GM21825 (cell line): ENCODE measurements at regions not wholly inside any gene's neighbourhood (a gene's known extent, or its start where the extent isn't known, plus 50 kb on each side); places are given as distances from the start of the nearest gene placed in this dataset.

ENCODE experiments used
- ATAC-seq: cut with Tn5 transposase; IDR thresholded peaks from one replicate; pipeline ENCODE4 v1.9.1; 2021; ENCODE audit warnings: mild to moderate bottlenecking, moderate library complexity; ENCODE audit not compliant: unreplicated experiment

GRCh38 chr6:74785236-74785635 lies 420.6 kb downstream of the COL12A1 start:
- no peak for ATAC-seq

DNA sequence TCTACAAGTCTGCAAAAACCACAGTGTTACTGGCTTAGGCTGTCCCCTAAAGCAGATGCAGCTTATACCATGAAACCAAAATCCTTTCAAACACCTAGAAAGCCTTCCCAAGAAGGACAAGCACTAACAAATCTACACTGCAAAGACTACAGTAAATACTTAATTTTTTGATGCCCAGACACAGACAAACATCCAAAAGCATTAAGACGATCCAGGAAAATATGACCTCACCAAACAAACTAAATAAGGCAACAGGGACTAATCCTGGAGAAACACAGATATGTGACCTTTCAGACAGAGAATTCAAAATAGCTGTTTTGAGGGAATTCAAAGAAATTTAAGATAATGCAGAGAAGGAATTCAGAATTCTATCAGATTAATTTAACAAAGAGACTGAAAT lies 423.5 kb downstream of the COL12A1 start:
- ATAC-seq: no peak

DNA sequence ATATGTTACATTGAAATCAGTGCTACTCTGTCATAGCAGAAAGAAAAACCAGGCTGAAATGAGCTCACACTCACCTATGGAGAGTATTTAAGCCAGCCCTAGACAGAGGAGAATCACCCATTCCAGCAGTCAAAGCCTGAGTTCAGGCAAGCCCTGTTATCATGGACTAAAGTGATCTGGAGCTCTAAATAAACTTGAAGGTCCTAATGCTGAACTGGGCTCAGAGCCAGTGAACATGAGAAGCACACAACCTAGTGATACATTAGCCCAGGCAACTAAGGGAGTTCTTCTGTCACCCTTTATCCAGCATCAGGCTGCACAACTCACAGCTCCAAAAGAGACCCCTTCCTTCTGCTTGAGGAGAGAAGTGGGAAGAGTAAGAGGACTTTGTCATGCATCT lies 425.0 kb downstream of the COL12A1 start:
- ATAC-seq: no peak

DNA sequence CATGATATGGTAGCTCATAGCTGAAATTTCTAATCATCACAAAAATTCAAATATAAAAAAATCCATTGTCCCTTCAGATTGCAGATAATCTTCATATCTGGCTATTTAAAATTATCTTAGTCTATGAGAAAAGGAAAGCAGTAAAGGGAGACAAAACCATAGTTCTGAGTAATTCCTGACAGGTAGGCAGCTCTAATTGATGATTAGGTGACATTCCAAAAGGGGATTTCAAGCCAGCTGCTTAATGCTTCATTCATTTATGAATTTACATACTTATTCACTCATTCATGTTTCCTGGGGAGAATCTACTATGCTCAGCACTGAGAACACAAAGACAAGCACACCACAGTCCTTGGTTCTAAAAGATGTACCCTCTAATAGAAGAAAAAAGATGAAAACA lies 437.1 kb downstream of the COL12A1 start:
- no peak for ATAC-seq

DNA sequence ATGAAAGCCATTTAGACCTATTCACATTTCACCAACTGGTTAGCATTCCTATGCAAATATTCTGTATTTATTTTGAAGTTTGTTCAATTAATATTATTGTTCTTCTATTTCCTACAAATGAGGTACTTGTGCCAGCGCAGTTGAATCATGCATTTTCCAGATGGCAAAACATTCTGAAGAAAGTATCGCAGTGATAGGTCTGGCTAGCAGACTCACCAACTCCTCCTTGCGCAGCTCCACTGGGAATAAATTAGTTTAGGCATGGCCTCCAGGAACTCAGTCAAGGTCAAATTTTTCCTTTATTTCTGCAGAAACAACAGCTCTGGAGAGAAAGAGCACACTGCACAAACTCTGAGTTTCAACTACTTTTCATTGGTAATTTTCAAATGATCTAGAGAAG lies 437.7 kb downstream of the COL12A1 start:
- ATAC-seq: no peak

DNA sequence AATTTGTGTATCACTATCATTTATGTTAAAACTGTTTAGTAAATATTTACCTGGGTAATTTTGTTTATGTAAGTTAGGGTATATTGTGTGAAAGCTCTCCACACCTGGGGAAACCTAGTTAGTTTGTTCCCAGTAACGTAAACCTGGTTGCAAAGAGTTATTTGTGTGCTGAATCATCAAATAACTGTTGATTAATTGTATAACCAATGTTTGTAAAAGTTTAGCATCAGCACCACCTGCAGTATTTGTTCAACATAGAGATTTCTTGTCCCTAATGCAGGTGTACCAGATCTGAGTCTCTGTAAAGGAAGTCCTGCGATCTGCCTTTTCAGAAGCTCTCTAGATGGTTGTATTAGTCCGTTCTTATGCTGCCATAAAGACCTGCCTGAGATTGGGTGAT lies 440.4 kb downstream of the COL12A1 start:
- ATAC-seq: no peak

DNA sequence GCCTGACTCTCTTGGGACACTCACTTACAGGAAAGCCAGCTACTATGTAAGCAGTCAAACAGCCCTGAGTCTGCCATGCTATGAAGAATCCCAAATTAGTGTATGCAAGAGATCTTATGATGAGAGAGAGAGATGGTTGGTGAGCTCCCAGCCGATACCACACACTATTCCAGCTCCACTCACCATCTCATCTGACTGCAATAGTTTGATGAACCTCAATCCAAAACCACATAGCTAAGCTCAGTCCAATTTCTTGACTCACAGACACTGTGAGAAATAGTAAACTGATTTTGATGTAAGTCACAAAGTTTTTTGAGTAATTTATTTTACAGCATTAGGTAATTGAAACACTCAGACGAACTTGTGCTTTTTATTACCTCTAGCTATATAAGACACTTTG lies 441.4 kb downstream of the COL12A1 start:
- ATAC-seq: no peak

GRCh38 chr6:74762841-74763240 lies 443.0 kb downstream of the COL12A1 start:
- ATAC-seq: no peak

GRCh38 chr6:74757813-74758212 lies 448.0 kb downstream of the COL12A1 start:
- ATAC-seq: no peak

GRCh38 chr6:74756923-74757322 lies 448.9 kb downstream of the COL12A1 start:
- no peak for ATAC-seq

DNA sequence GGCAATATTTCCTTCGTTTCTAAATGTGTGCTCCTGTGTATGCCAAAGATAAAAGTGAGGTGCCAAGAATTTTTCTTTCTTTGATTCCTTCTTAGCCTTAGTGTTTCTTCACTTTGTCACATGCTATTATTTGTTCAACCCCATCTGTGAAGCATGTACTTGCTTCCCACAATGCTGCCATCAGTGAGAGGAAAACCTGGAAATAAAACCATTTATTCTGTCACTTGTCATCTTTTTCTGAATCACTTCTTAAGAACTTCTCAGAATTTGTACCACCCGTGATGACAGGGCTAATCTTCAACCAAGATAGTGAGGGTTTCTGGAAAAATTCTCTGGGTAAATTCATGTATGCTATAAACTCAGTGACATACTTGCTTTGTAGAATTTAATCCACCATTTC lies 450.1 kb downstream of the COL12A1 start:
- no peak for ATAC-seq

DNA sequence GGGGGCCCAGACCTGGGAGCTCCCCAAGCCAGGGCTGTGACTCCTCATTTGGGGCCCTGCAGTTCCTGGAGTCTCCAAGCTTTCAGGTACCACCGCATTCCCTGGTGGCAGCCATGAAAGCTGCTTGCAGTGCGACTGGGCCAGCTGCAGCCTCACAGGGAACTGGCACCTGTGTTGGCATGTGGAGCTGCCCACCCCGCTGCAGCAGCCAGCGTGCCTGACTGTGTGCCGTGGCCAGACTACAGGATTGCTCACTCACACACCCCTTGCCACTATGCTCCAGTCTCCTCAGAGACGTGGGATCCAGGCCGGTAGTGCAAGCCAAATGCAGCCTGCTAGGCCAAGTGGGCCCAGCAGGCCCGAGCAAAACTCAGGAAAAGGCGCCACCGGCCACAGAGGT lies 450.7 kb downstream of the COL12A1 start:
- no peak for ATAC-seq

GRCh38 chr6:74753883-74754600 lies 451.8 kb downstream of the COL12A1 start:
- ATAC-seq: no peak

DNA sequence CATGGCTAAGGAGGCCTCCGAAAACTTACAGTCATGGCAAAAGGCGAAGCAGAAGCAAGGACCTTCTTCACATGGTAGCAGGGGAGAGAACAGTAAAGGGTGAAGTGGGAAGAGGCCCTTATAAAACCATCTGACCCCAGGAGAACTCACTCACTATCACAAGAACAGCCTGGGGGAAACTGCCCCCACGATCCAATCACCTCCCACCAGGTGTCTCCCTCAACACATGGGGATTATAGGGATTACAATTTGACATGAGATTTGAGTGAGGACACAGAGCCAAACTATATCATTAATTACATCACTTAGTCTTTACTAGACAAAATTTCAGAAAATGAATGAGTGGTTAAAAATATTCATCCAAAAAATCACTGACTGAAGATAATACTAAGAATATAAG lies 453.6 kb downstream of the COL12A1 start:
- no peak for ATAC-seq

GRCh38 chr6:74750826-74751225 lies 455.0 kb downstream of the COL12A1 start:
- no peak for ATAC-seq

DNA sequence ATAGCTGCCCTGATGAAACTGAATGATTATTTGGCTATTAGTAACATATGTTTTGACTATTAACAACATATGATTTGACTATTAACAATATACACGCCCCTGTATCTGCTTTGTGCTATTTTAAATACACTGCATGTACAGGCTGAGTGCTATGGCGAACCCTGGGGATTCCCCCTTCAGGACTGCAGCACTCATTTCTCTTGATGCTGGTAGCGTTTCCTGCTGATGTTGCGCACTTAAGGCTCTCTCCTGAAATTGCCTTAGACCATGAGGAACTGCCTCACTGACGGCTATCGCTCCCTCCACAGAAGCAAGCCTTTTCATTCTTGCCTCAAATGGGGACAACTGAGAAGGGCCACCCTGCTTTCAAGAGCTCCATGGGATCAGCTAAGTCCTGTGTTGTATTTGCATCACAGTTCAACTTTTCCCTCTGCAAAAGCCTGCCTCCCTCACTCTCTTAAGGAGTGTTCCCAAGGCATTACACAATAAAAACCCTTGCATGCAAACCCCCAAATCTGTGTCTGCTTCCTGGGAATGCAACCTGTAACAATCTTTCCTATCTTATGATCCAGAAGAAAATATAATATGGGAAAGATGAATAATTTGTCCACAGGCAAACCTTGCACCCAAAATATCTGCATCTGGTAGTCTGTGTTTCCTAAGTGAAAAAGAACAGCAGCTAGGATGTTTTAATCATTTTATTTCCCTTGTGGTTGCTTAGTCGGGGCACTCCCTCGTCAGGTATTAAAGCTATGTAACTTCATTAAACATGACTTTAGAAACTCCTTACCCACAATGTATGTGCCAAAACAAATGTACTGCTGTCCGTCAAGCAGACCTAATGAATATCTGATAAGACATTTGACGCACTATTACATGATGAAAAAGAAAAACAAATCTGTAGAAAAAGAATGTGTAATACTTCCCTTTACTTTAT lies 456.4 kb downstream of the COL12A1 start:
- ATAC-seq: peak; percentile 83

- no peak for ATAC-seq
Observed at GRCh38 chr6:74745670-74746069, 460.2 kb downstream of the COL12A1 start.

DNA sequence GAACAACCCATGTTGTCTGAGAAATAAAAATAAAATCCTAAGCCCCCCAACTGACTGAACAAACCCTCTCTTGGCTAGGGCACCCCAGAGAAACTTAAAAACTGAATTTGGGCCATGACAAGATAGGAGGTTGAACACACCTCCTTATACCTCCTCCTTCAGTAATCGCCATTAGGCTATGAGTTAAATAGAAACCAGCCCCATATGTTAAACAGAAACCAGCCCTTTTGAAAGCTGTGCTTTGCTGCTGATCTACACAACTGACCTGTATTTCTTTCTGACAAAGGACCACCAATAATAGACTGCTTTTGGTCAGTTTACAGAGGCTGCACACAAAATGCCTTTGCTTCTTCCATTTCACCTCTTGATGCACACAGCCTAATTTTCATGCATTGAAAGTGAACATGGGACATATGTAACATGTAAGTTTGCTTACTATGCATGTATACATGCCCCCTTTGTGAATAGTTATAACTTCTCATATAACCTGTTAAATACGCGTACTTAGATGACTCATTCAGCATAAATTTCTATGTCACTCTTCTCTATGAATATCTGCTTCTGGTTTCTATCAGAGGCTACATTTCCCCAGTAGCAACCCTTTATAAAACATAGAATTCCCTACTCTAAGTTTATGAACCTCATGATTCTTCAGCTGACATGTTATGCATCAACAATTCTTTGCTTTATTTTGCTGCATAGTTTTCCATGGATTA lies 462.9 kb downstream of the COL12A1 start:
- ATAC-seq: no peak

- ATAC-seq: no peak
Observed at GRCh38 chr6:74741646-74742045, 464.2 kb downstream of the COL12A1 start.

DNA sequence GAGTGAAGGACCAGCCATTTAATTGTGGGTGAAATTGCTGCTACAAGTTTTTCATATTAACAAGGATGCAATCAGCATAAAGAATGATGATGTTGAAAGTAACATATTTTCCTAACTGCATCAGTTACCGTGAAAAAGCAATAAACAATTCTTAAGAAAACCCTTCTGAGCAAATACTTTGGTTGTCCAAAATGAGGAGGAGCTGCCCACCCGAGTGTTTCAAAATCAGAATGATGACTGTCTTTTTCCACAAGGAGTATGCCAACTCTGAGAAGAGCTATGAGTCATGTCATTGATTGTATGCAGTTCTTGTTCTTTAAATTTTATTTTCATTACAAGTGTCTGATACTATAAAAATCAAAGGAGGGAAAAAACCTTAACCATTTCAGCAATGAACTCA lies 470.5 kb downstream of the COL12A1 start:
- no peak for ATAC-seq

- no peak for ATAC-seq
Observed at GRCh38 chr6:74734901-74735300, 471.0 kb downstream of the COL12A1 start.
